NCI-H460 (cell line): ENCODE measurements at regions not wholly inside any gene's neighbourhood (a gene's known extent, or its start where the extent isn't known, plus 50 kb on each side); places are given as distances from the start of the nearest gene placed in this dataset.
"Not testable (repeated sequence)": the region's sequence is repeated elsewhere in the genome, so short reads cannot be mapped to it uniquely, and the experiment has no call there.

ENCODE experiments used
- DNase-seq: peaks from one replicate; pipeline ENCODE4 v3.0.0-alpha.2; 2016; ENCODE audit warnings: low read depth; ENCODE audit errors: extremely low read depth

GRCh38 chr2:8324901-8325300 is 357.0 kb upstream of the ID2 start:
- no peak for DNase-seq

- no peak for DNase-seq
Measured at GRCh38 chr2:8327371-8328100, 354.3 kb upstream of the ID2 start.

- DNase-seq = no peak
Measured at GRCh38 chr2:8328217-8328616, 353.6 kb upstream of the ID2 start.

GRCh38 chr2:8329660-8330622 is 351.9 kb upstream of the ID2 start:
- DNase-seq = no peak

- no peak for DNase-seq
Measured at GRCh38 chr2:8331068-8331467, 350.8 kb upstream of the ID2 start.

- DNase-seq = no peak
Measured at GRCh38 chr2:8332646-8333045, 349.2 kb upstream of the ID2 start.

GRCh38 chr2:8333177-8333831 is 348.6 kb upstream of the ID2 start:
- DNase-seq = no peak

- DNase-seq = not testable (repeated sequence)
Measured at GRCh38 chr2:8333832-8334187, 348.0 kb upstream of the ID2 start.

- DNase-seq = no peak
Measured at GRCh38 chr2:8334866-8335325, 347.0 kb upstream of the ID2 start.

- DNase-seq = no peak
Measured at GRCh38 chr2:8335801-8336200, 346.1 kb upstream of the ID2 start.

GRCh38 chr2:8337321-8337720 is 344.5 kb upstream of the ID2 start:
- no peak for DNase-seq

GRCh38 chr2:8342407-8342806 is 339.4 kb upstream of the ID2 start:
- no peak for DNase-seq

GRCh38 chr2:8343031-8343430 is 338.8 kb upstream of the ID2 start:
- DNase-seq = no peak

- no peak for DNase-seq
Measured at GRCh38 chr2:8344144-8345097, 337.4 kb upstream of the ID2 start.

- DNase-seq = no peak
Measured at GRCh38 chr2:8345200-8345599, 336.7 kb upstream of the ID2 start.

- no peak for DNase-seq
Measured at GRCh38 chr2:8346208-8346607, 335.6 kb upstream of the ID2 start.

GRCh38 chr2:8346706-8347430 is 335.0 kb upstream of the ID2 start:
- no peak for DNase-seq

GRCh38 chr2:8348911-8349310 is 332.9 kb upstream of the ID2 start:
- not testable (repeated sequence) for DNase-seq

GRCh38 chr2:8352296-8352695 is 329.6 kb upstream of the ID2 start:
- DNase-seq = no peak

- no peak for DNase-seq
Measured at GRCh38 chr2:8352989-8353388, 328.9 kb upstream of the ID2 start.
